OCI-LY3 (cell line): ENCODE measurements at regions not wholly inside any gene's neighbourhood (a gene's known extent, or its start where the extent isn't known, plus 50 kb on each side); places are given as distances from the start of the nearest gene placed in this dataset.

Experiments used
- CTCF ChIP-seq: fragments of 200-600, 300-600 bp; sonication (generic); IDR thresholded peaks from 2 replicates; pipeline ENCODE4 v1.5.1; 2014; ENCODE audit warnings: antibody characterized with exemption, low read length, low read depth
- EZH2phosphoT487 ChIP-seq: fragments of 200-600 bp; shearing (Covaris generic); IDR thresholded peaks from 2 replicates; pipeline ENCODE4 v1.6.1; 2018; ENCODE audit warnings: antibody characterized with exemption, mixed run types, low read depth

- TF ChIP-seq CTCF (no peak), EZH2phosphoT487 (no peak)
Observed at GRCh38 chr7:136495081-136495480, 373.4 kb upstream of the CHRM2 start.
